ENCODE measurements at regions not wholly inside any gene's neighbourhood (a gene's known extent, or its start where the extent isn't known, plus 50 kb on each side); places are given as distances from the start of the nearest gene placed in this dataset.

DNA sequence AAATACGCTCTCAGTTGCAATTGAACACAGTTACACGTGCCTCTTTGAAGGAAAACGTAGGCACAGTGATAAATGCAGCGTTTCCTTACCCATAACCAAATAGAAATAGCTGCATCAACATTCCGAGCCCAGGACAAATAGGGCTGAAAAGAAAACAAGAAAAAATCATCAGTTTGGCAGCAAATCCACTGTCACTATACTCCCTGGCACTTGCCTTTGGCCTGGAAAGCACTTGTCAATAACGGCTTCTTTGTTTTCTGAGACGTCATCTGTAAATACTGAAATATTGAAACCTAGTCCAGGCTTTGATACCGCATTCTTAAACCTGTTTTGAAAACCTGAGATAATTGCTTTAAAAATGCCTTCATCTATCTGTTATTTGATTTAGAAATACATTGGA is 167.2 kb upstream of the AKR1E2 start:
- no peak for TF ChIP-seq CTCF (IDR thresholded peaks at IDR 0.05; ENCODE audit: low read depth, low read length, missing control alignments)
- no peak for DNase-seq (ENCODE audit: low read depth)
- no peak overlapping the region for H3K4me3 ChIP-seq (ENCODE audit: low read depth, low read length)

DNA sequence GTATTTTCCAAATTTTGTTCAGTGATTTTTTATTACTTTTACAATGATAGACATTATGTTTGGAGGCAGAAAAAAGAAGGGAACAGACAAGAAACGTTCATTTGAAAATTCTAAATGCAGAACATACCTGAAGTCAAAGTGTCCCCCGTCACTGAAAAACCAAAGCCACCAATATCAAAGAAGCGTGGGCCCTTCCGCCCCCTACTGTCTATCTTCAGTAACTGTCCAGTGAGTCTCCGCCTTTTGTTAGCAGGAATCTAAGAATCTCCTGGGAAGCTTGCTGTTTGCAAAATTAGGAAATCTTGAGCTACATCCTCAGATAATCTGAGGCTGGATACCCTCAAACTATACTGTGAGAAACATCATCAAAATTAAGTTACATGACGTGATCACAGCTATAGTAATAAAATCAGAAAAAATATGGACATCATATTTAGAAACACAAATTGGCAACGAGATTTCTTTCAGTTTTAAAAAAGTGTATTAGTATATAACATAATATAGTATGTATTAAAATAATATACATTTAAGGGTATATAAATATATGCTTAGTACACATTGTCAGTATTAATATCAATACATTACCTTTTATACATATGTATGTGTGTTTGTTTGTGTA is 169.3 kb upstream of the AKR1E2 start:
- TF ChIP-seq CTCF (IDR thresholded peaks at IDR 0.05; ENCODE audit: low read depth, low read length, missing control alignments), result peak; percentile 82
- no peak for DNase-seq (ENCODE audit: low read depth)
- H3K4me3 ChIP-seq (ENCODE audit: low read depth, low read length), result no peak overlapping the region

DNA sequence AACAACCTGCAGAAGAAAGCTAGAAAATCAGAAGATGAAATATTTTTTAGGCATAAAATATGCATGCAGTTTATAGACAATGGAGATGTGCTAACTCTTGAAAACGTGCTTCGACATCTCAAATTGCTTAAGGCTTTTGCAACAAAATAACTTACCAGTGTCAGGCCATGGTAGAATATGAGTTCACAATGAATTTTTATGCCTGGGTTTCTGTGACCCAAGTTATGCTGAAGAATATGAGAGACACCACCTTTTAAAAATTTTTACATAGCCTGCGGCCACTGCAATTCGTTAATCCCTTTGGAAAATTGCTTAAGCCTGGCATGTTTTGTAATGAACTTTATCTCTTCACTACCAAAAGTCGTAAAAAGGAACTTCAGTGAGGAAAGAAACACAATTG is 170.1 kb upstream of the AKR1E2 start:
- DNase-seq (ENCODE audit: low read depth), result no peak
- TF ChIP-seq CTCF (IDR thresholded peaks at IDR 0.05; ENCODE audit: low read depth, low read length, missing control alignments), result no peak
- H3K4me3 ChIP-seq (ENCODE audit: low read depth, low read length), result no peak overlapping the region

GRCh38 chr10:4655406-4655805 is 170.6 kb upstream of the AKR1E2 start:
- no peak overlapping the region for H3K4me3 ChIP-seq (ENCODE audit: low read depth, low read length)
- TF ChIP-seq CTCF (IDR thresholded peaks at IDR 0.05; ENCODE audit: low read depth, low read length, missing control alignments), result no peak
- DNase-seq (ENCODE audit: low read depth), result no peak

- no peak for DNase-seq (ENCODE audit: low read depth)
- no peak for TF ChIP-seq CTCF (IDR thresholded peaks at IDR 0.05; ENCODE audit: low read depth, low read length, missing control alignments)
Measured at GRCh38 chr10:4654496-4654895, 171.5 kb upstream of the AKR1E2 start.

GRCh38 chr10:4653160-4653559 is 172.8 kb upstream of the AKR1E2 start:
- no peak for DNase-seq (ENCODE audit: low read depth)
- no peak overlapping the region for H3K4me3 ChIP-seq (ENCODE audit: low read depth, low read length)
- no peak for TF ChIP-seq CTCF (IDR thresholded peaks at IDR 0.05; ENCODE audit: low read depth, low read length, missing control alignments)

More at GRCh38 chr10:4654496-4654895, 171.5 kb upstream of the AKR1E2 start:
- no peak overlapping the region for H3K4me3 ChIP-seq (ENCODE audit: low read depth, low read length)

Measured in GM12864 (cell line).